ENCODE measurements at regions not wholly inside any gene's neighbourhood (a gene's known extent, or its start where the extent isn't known, plus 50 kb on each side); places are given as distances from the start of the nearest gene placed in this dataset.

DNA sequence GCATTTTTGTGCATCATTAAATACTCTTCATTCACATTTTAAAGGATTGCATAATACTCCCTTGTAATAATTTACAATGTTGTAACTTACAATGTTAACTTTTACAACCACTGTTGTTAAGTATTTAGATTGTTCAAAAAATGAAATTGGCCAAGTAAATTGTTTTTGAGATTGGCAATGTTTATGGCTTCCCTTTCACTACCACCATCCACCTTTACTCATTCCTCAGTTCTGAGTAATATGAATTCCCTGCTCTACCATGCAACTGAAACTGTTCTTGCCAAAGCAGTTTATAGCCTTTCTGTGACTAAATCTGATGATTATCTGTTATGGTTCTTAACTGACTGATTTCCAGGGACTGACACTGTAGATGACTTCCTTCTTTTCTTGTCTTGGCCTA lies 80.5 kb upstream of the TMEM106B start:
- no peak for TF ChIP-seq CTCF (IDR thresholded peaks at IDR 0.05)
- TF ChIP-seq POLR2A (IDR thresholded peaks at IDR 0.05) = no peak
